Activated T-cell treated with anti-CD3 and anti-CD28 coated beads for 48 hours (primary cell): ENCODE measurements at regions not wholly inside any gene's neighbourhood (a gene's known extent, or its start where the extent isn't known, plus 50 kb on each side); places are given as distances from the start of the nearest gene placed in this dataset.

ENCODE experiments used
- DNase-seq: peaks from one replicate; pipeline ENCODE4 v3.0.0-alpha.2; 2020; ENCODE audit warnings: low read depth

GRCh38 chr9:13552606-13553215 lies 273.2 kb upstream of the MPDZ start:
- DNase-seq: no peak

GRCh38 chr9:13550519-13550918 lies 271.0 kb upstream of the MPDZ start:
- DNase-seq: no peak

- DNase-seq: no peak
Measured at GRCh38 chr9:13548535-13548934, 269.0 kb upstream of the MPDZ start.

GRCh38 chr9:13535141-13535540 lies 255.6 kb upstream of the MPDZ start:
- DNase-seq: no peak

- DNase-seq: no peak
Measured at GRCh38 chr9:13534006-13534405, 254.5 kb upstream of the MPDZ start.

- no peak for DNase-seq
Measured at GRCh38 chr9:13532407-13532806, 252.9 kb upstream of the MPDZ start.

- no peak for DNase-seq
Measured at GRCh38 chr9:13529321-13530104, 250.0 kb upstream of the MPDZ start.

- no peak for DNase-seq
Measured at GRCh38 chr9:13524245-13524644, 244.8 kb upstream of the MPDZ start.

- DNase-seq: no peak
Measured at GRCh38 chr9:13520069-13520468, 240.6 kb upstream of the MPDZ start.

GRCh38 chr9:13513716-13514444 lies 234.4 kb upstream of the MPDZ start:
- DNase-seq: no peak

GRCh38 chr9:13513286-13513685 lies 233.8 kb upstream of the MPDZ start:
- no peak for DNase-seq

GRCh38 chr9:13508681-13509080 lies 229.2 kb upstream of the MPDZ start:
- no peak for DNase-seq

GRCh38 chr9:13508086-13508485 lies 228.6 kb upstream of the MPDZ start:
- DNase-seq: no peak

- DNase-seq: no peak
Measured at GRCh38 chr9:13505797-13506196, 226.3 kb upstream of the MPDZ start.

GRCh38 chr9:13503599-13503998 lies 224.1 kb upstream of the MPDZ start:
- no peak for DNase-seq

GRCh38 chr9:13502484-13502883 lies 223.0 kb upstream of the MPDZ start:
- no peak for DNase-seq

GRCh38 chr9:13501018-13501417 lies 221.5 kb upstream of the MPDZ start:
- DNase-seq: no peak

- no peak for DNase-seq
Measured at GRCh38 chr9:13500034-13500433, 220.5 kb upstream of the MPDZ start.

GRCh38 chr9:13493697-13494096 lies 214.2 kb upstream of the MPDZ start:
- DNase-seq: no peak

- DNase-seq: no peak
Measured at GRCh38 chr9:13491493-13492424, 212.3 kb upstream of the MPDZ start.

GRCh38 chr9:13491138-13491492 lies 211.6 kb upstream of the MPDZ start:
- no peak for DNase-seq

GRCh38 chr9:13487936-13488335 lies 208.4 kb upstream of the MPDZ start:
- no peak for DNase-seq
